CD4-positive, alpha-beta T cell treated with Interferon alpha-2 for 1 hour (primary cell): ENCODE measurements at regions not wholly inside any gene's neighbourhood (a gene's known extent, or its start where the extent isn't known, plus 50 kb on each side); places are given as distances from the start of the nearest gene placed in this dataset.

Experiments used
- DNase-seq, 2 donors: peaks; one replicate each; pipeline ENCODE4 v3.0.0-alpha.2; 2020 to 2022

- no peak for DNase-seq
These were observed 64.8 kb downstream of the CDCA7 start for GRCh38 chr2:173419506-173419905.

- no peak for DNase-seq
These were observed 70.2 kb downstream of the CDCA7 start for GRCh38 chr2:173424886-173425285.

- no peak for DNase-seq
These were observed 73.4 kb downstream of the CDCA7 start for GRCh38 chr2:173427887-173428668.

- DNase-seq: no peak
These were observed 76.5 kb downstream of the CDCA7 start for GRCh38 chr2:173431191-173431590.

- peak in 1 of 2 donors; percentile 3 for DNase-seq
These were observed 77.5 kb downstream of the CDCA7 start for GRCh38 chr2:173432049-173432754.

- no peak for DNase-seq
These were observed 80.3 kb downstream of the CDCA7 start for GRCh38 chr2:173434762-173435569.

GRCh38 chr2:173435574-173435973 lies 80.9 kb downstream of the CDCA7 start:
- no peak for DNase-seq

GRCh38 chr2:173436088-173436487 lies 81.4 kb downstream of the CDCA7 start:
- DNase-seq: no peak

GRCh38 chr2:173441222-173441621 lies 86.5 kb downstream of the CDCA7 start:
- no peak for DNase-seq

GRCh38 chr2:173442542-173442941 lies 87.9 kb downstream of the CDCA7 start:
- DNase-seq: no peak

- no peak for DNase-seq
These were observed 92.0 kb downstream of the CDCA7 start for GRCh38 chr2:173446722-173447121.

- peak; percentile 46 to 69 for DNase-seq
These were observed 94.3 kb downstream of the CDCA7 start for GRCh38 chr2:173448938-173449471.

GRCh38 chr2:173451118-173451517 lies 96.4 kb downstream of the CDCA7 start:
- DNase-seq: peak in 1 of 2 donors; percentile 11

GRCh38 chr2:173451941-173452340 lies 97.3 kb downstream of the CDCA7 start:
- DNase-seq: no peak

GRCh38 chr2:173452416-173452815 lies 97.7 kb downstream of the CDCA7 start:
- no peak for DNase-seq

GRCh38 chr2:173456960-173457359 lies 102.3 kb downstream of the CDCA7 start:
- DNase-seq: no peak

GRCh38 chr2:173457366-173457765 lies 102.7 kb downstream of the CDCA7 start:
- DNase-seq: no peak

GRCh38 chr2:173458991-173459780 lies 104.5 kb downstream of the CDCA7 start:
- DNase-seq: no peak

GRCh38 chr2:173462892-173463840 lies 108.5 kb downstream of the CDCA7 start:
- DNase-seq: no peak

GRCh38 chr2:173463846-173464245 lies 109.2 kb downstream of the CDCA7 start:
- no peak for DNase-seq

- no peak for DNase-seq
These were observed 113.1 kb downstream of the CDCA7 start for GRCh38 chr2:173467751-173468150.
